ENCODE measurements at regions not wholly inside any gene's neighbourhood (a gene's known extent, or its start where the extent isn't known, plus 50 kb on each side); places are given as distances from the start of the nearest gene placed in this dataset.

GRCh38 chr14:34347683-34348082 is 114.4 kb downstream of the SPTSSA start:
- H3K27ac ChIP-seq (ENCODE audit: low read depth, low read length): no peak overlapping the region
- no peaks in the 10 kb centered on the region for H3K4me1 ChIP-seq (ENCODE audit: insufficient read depth, low read length)
- no peaks in the 10 kb centered on the region for H3K9me3 ChIP-seq (ENCODE audit: low read length)
- H3K36me3 ChIP-seq (ENCODE audit: insufficient read depth, low read length): no peaks in the 10 kb centered on the region
- H3K9ac ChIP-seq (ENCODE audit: low read length): no peak overlapping the region
- no peaks in the 10 kb centered on the region for H3K27me3 ChIP-seq (ENCODE audit: control insufficient read depth in 1 of 2, insufficient read depth in 2 of 2, low read length in 2 of 2)
- H3K4me3 ChIP-seq (ENCODE audit: low read depth in 1 of 2, low read length in 2 of 2): no peak overlapping the region

DNA sequence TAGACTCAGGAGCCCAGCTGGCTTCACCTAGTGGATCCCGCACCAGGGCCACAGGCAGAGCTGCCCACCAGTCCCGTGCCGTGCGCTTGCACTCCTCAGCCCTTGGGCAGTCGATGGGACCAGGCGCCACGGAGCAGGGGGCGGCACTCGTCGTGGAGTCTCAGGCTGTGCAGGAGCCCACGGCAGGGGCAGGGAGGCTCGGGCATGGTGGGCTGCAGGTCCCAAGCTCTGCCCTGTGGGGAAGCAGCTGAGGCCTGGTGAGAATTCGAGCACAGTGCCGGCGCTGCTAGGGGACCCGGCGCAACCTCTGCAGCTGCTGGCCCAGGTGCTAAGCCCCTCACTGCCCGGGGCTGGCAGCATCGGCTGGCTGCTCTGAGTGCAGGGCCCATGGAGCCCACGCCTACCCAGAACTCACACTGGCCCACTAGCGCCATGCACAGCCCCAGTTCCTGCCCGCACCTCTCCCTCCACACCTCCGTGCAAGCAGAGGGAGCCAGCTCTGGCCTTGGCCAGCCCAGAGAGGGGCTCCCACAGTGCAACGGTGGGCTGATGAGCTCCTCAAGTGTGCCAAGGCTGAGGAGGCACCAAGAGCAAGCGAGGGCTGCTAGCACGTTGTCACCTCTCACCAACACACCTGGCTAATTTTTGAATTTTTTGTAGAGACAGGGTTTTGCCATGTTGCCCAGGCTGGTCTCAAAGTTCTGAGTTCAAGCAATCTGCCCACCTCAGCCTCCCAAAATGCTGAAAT is 116.1 kb downstream of the SPTSSA start:
- no peaks in the 10 kb centered on the region for H3K36me3 ChIP-seq (ENCODE audit: insufficient read depth, low read length)
- no peak overlapping the region for H3K27ac ChIP-seq (ENCODE audit: low read depth, low read length)
- H3K4me3 ChIP-seq (ENCODE audit: low read depth in 1 of 2, low read length in 2 of 2): no peak overlapping the region
- H3K27me3 ChIP-seq (ENCODE audit: control insufficient read depth in 1 of 2, insufficient read depth in 2 of 2, low read length in 2 of 2): no peaks in the 10 kb centered on the region
- no peaks in the 10 kb centered on the region for H3K4me1 ChIP-seq (ENCODE audit: insufficient read depth, low read length)
- no peaks in the 10 kb centered on the region for H3K9me3 ChIP-seq (ENCODE audit: low read length)
- H3K9ac ChIP-seq (ENCODE audit: low read length): no peak overlapping the region

- no peak overlapping the region for H3K4me3 ChIP-seq (ENCODE audit: low read depth in 1 of 2, low read length in 2 of 2)
- no peaks in the 10 kb centered on the region for H3K27me3 ChIP-seq (ENCODE audit: control insufficient read depth in 1 of 2, insufficient read depth in 2 of 2, low read length in 2 of 2)
- H3K27ac ChIP-seq (ENCODE audit: low read depth, low read length): no peak overlapping the region
- no peaks in the 10 kb centered on the region for H3K4me1 ChIP-seq (ENCODE audit: insufficient read depth, low read length)
- H3K36me3 ChIP-seq (ENCODE audit: insufficient read depth, low read length): no peaks in the 10 kb centered on the region
- no peak overlapping the region for H3K9ac ChIP-seq (ENCODE audit: low read length)
- no peaks in the 10 kb centered on the region for H3K9me3 ChIP-seq (ENCODE audit: low read length)
Observed at GRCh38 chr14:34344318-34344717, 117.7 kb downstream of the SPTSSA start.

DNA sequence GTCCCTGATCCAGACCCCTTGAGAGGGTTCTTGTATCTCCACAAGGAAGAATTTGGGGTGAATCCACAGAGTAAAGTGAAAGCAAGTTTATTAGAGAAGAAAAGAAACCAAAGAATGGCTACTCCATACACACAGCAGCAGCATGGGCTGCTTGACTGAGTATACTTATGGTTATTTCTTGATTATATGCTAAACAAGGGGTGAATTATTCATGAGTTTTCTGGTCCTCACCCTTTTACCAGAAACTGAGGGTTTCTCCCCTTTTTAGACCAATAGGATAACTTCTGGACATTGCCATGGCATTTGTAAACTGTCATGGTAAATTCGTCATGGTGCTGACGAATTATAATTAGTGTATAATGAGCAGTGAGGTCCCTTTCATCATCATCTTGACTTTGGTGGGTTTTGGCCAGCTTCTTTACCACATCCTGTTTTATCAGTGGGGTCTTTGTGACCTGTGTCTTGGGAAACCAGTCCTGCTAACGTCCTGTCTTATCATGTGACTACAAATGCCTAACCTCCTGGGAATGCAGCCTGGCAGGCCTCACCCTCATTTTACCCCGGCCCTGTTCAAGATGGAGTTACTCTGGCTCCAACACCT is 121.9 kb downstream of the SPTSSA start:
- no peaks in the 10 kb centered on the region for H3K27me3 ChIP-seq (ENCODE audit: control insufficient read depth in 1 of 2, insufficient read depth in 2 of 2, low read length in 2 of 2)
- H3K4me1 ChIP-seq (ENCODE audit: insufficient read depth, low read length): no peaks in the 10 kb centered on the region
- H3K4me3 ChIP-seq (ENCODE audit: low read depth in 1 of 2, low read length in 2 of 2): no peak overlapping the region
- H3K36me3 ChIP-seq (ENCODE audit: insufficient read depth, low read length): no peaks in the 10 kb centered on the region
- H3K9me3 ChIP-seq (ENCODE audit: low read length): no peaks in the 10 kb centered on the region
- no peak overlapping the region for H3K9ac ChIP-seq (ENCODE audit: low read length)
- no peak overlapping the region for H3K27ac ChIP-seq (ENCODE audit: low read depth, low read length)

DNA sequence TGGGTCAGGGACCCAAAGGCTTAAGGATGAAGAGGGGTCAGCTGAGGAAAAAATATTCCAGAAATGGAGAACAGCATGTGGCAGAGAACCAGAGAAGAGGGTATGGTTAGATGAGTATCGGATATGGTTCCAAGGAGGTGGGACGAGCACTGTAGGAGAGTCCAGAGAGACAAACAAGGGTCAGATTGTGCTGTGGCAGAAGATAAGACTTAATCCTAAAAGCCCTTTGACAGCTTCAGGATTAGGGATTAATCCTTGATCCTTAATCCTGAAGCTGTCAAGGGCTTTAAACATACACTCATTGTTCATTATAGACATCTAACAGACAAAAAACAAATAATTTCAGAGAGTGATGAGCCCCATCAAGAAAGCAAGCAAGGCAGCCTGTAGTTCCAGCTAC is 124.0 kb downstream of the SPTSSA start:
- Histone ChIP-seq H3K9me3 (ENCODE audit: low read length) (no peaks in the 10 kb centered on the region), H3K9ac (ENCODE audit: low read length) (no peak overlapping the region), H3K27me3 (ENCODE audit: control insufficient read depth in 1 of 2, insufficient read depth in 2 of 2, low read length in 2 of 2) (no peaks in the 10 kb centered on the region), H3K36me3 (ENCODE audit: insufficient read depth, low read length) (no peaks in the 10 kb centered on the region), H3K4me1 (ENCODE audit: insufficient read depth, low read length) (no peaks in the 10 kb centered on the region), H3K27ac (ENCODE audit: low read depth, low read length) (no peak overlapping the region), H3K4me3 (ENCODE audit: low read depth in 1 of 2, low read length in 2 of 2) (no peak overlapping the region)

DNA sequence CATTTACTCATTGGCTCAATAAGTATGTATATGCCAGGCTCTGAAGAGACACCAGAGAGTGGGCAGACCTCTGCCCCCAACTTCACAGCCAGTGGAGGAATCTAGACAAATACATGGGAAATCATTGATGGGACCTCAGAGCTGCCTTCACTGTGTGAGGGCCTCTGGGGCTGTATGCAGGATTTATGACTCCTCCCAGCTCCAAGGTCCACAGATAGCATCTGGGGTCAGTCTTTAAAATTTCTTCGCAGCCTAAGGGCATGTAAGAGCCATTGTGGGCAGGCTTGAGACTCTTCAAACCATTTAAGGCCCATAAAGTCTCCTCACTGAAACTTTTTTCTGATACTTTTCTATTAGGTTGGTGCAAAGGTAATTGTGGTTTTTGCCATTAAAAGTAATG is 125.5 kb downstream of the SPTSSA start:
- H3K27me3 ChIP-seq (ENCODE audit: control insufficient read depth in 1 of 2, insufficient read depth in 2 of 2, low read length in 2 of 2): no peaks in the 10 kb centered on the region
- H3K4me1 ChIP-seq (ENCODE audit: insufficient read depth, low read length): no peaks in the 10 kb centered on the region
- no peak overlapping the region for H3K4me3 ChIP-seq (ENCODE audit: low read depth in 1 of 2, low read length in 2 of 2)
- no peaks in the 10 kb centered on the region for H3K9me3 ChIP-seq (ENCODE audit: low read length)
- H3K27ac ChIP-seq (ENCODE audit: low read depth, low read length): no peak overlapping the region
- H3K9ac ChIP-seq (ENCODE audit: low read length): no peak overlapping the region
- no peaks in the 10 kb centered on the region for H3K36me3 ChIP-seq (ENCODE audit: insufficient read depth, low read length)

- Histone ChIP-seq H3K4me3 (ENCODE audit: low read depth in 1 of 2, low read length in 2 of 2) (no peak overlapping the region), H3K27ac (ENCODE audit: low read depth, low read length) (no peak overlapping the region), H3K9ac (ENCODE audit: low read length) (no peak overlapping the region), H3K36me3 (ENCODE audit: insufficient read depth, low read length) (no peaks in the 10 kb centered on the region), H3K9me3 (ENCODE audit: low read length) (no peaks in the 10 kb centered on the region), H3K27me3 (ENCODE audit: control insufficient read depth in 1 of 2, insufficient read depth in 2 of 2, low read length in 2 of 2) (no peaks in the 10 kb centered on the region), H3K4me1 (ENCODE audit: insufficient read depth, low read length) (no peaks in the 10 kb centered on the region)
Observed at GRCh38 chr14:34335968-34336367, 126.1 kb downstream of the SPTSSA start.

DNA sequence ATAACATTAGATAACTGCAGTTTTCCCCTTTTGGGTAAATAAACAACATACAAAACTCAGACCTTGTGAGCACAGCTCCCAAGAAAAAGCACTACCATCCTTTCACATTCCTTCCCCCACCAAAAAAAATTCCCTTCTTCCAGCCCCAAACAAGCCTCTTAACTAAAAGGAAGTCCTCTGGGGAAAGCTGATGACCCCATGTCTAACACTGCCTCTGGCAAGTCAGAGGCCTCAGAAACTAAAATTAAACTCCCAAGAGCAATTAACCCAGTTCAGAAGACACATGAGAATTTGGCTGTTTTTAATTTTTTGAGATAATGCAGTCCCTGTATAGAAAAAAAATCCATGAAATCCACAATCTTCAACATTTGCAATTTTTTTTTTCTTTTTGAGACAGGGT is 127.7 kb downstream of the SPTSSA start:
- no peak overlapping the region for H3K4me3 ChIP-seq (ENCODE audit: low read depth in 1 of 2, low read length in 2 of 2)
- H3K36me3 ChIP-seq (ENCODE audit: insufficient read depth, low read length): no peaks in the 10 kb centered on the region
- no peak overlapping the region for H3K9ac ChIP-seq (ENCODE audit: low read length)
- H3K9me3 ChIP-seq (ENCODE audit: low read length): no peaks in the 10 kb centered on the region
- no peaks in the 10 kb centered on the region for H3K4me1 ChIP-seq (ENCODE audit: insufficient read depth, low read length)
- H3K27me3 ChIP-seq (ENCODE audit: control insufficient read depth in 1 of 2, insufficient read depth in 2 of 2, low read length in 2 of 2): no peaks in the 10 kb centered on the region
- no peak overlapping the region for H3K27ac ChIP-seq (ENCODE audit: low read depth, low read length)

DNA sequence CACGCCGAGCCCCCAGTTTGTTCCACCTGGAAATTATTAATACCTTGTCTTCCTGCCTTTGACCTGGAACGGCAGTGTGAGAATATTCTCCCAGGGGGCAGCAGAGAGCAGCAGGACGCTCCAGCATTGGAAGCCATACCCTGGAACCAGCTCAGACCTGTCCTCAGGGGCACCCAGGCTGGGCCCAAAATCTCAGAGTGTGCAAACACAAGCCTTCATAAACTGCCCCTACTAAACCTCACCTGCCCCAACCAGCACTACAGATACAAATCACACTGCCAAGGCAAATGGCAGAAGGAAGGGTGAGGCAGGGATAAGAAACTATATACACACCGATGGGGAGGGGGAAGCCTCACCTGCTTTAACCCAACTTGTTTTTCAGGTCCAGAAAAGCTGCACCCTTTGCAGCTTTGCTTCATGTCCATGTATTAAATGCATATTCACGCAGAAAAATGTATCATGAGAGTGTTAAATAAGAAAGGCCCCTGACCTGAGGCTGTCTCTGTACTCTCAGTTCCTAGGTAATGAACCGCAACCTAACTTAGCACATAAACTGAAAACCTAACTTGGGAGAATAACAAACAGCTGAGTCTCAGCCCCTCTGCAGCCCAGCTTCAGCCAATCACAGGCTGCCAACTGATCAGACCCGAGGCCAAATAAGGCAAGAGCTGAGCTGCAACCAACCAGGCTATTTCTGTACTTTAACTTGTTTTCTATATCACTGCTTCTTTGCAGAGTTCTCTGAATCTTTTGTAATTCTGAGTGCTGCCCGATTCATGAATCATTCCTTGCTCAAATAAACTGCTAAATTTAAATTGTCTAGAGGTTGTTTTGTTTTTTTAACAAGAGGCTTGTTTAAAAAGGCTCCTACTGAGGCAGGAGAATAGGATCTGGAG is 130.1 kb downstream of the SPTSSA start:
- Histone ChIP-seq H3K27ac (ENCODE audit: low read depth, low read length) (no peak overlapping the region), H3K9ac (ENCODE audit: low read length) (no peak overlapping the region), H3K36me3 (ENCODE audit: insufficient read depth, low read length) (no peaks in the 10 kb centered on the region), H3K27me3 (ENCODE audit: control insufficient read depth in 1 of 2, insufficient read depth in 2 of 2, low read length in 2 of 2) (no peaks in the 10 kb centered on the region), H3K9me3 (ENCODE audit: low read length) (no peaks in the 10 kb centered on the region), H3K4me1 (ENCODE audit: insufficient read depth, low read length) (peaks cover 8% of the 10 kb centered on the region), H3K4me3 (ENCODE audit: low read depth in 1 of 2, low read length in 2 of 2) (no peak overlapping the region)

DNA sequence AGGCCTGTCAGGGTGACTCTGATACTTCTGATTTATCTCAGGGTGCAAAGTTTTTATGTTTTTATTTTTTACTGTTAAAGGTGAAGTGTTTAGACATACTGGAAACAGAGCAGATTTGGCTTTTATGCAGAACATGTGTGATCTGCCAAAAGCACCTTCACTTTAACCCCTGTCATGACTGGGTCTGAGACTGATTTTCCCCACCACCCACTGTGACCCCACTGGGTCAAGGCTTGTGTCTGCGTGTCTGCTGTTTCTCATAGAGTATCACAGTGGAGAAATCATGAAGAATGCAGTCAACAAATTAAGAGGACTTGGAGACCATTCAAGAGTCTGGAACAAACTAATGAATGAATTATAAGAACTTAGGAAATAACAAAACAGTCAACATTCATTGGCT is 131.2 kb downstream of the SPTSSA start:
- no peak overlapping the region for H3K9ac ChIP-seq (ENCODE audit: low read length)
- H3K27ac ChIP-seq (ENCODE audit: low read depth, low read length): no peak overlapping the region
- H3K9me3 ChIP-seq (ENCODE audit: low read length): no peaks in the 10 kb centered on the region
- no peaks in the 10 kb centered on the region for H3K36me3 ChIP-seq (ENCODE audit: insufficient read depth, low read length)
- H3K4me1 ChIP-seq (ENCODE audit: insufficient read depth, low read length): peaks cover 8% of the 10 kb centered on the region
- H3K4me3 ChIP-seq (ENCODE audit: low read depth in 1 of 2, low read length in 2 of 2): no peak overlapping the region
- H3K27me3 ChIP-seq (ENCODE audit: control insufficient read depth in 1 of 2, insufficient read depth in 2 of 2, low read length in 2 of 2): no peaks in the 10 kb centered on the region

- Histone ChIP-seq H3K27ac (ENCODE audit: low read depth, low read length) (no peak overlapping the region), H3K9me3 (ENCODE audit: low read length) (no peaks in the 10 kb centered on the region), H3K4me1 (ENCODE audit: insufficient read depth, low read length) (peaks cover 12% of the 10 kb centered on the region), H3K9ac (ENCODE audit: low read length) (no peak overlapping the region), H3K4me3 (ENCODE audit: low read depth in 1 of 2, low read length in 2 of 2) (no peak overlapping the region), H3K36me3 (ENCODE audit: insufficient read depth, low read length) (no peaks in the 10 kb centered on the region), H3K27me3 (ENCODE audit: control insufficient read depth in 1 of 2, insufficient read depth in 2 of 2, low read length in 2 of 2) (no peaks in the 10 kb centered on the region)
Observed at GRCh38 chr14:34329301-34329700, 132.7 kb downstream of the SPTSSA start.

Data from muscle layer of colon (tissue), 2 donors.